GM23338 (cell line): ENCODE measurements at regions not wholly inside any gene's neighbourhood (a gene's known extent, or its start where the extent isn't known, plus 50 kb on each side); places are given as distances from the start of the nearest gene placed in this dataset.

Source experiments
- ATAC-seq: fragments of 200-7000 bp; cut with Tn5 transposase; 3 replicates; pipeline ENCODE4 v1.9.1; 2020
- DNase-seq: peaks from one replicate; pipeline ENCODE4 v3.0.0-alpha.2; 2015; ENCODE audit warnings: low spot score
- H2AFZ ChIP-seq: fragments of 200-600 bp; sonication (generic); 2 replicates; pipeline ENCODE4 v1.8.0; 2016; ENCODE audit warnings: antibody characterized with exemption, mild to moderate bottlenecking, moderate library complexity
- H3F3A ChIP-seq: fragments of 200-600 bp; sonication (generic); replicated peaks from 2 replicates; pipeline ENCODE4 v1.8.0; 2017; ENCODE audit warnings: antibody characterized with exemption, mixed run types, low read depth
- H3K27ac ChIP-seq: fragments of 200-600 bp; sonication (generic); 2 replicates; pipeline ENCODE4 v1.6.1; 2016; ENCODE audit warnings: low read depth
- H3K27me3 ChIP-seq: fragments of 200-600 bp; sonication (generic); 2 replicates; pipeline ENCODE4 v1.8.0; 2016; ENCODE audit warnings: mild to moderate bottlenecking, mixed run types, moderate library complexity; ENCODE audit not compliant: insufficient read depth
- H3K36me3 ChIP-seq: fragments of 200-600 bp; sonication (generic); 2 replicates; pipeline ENCODE4 v1.8.0; 2016; ENCODE audit warnings: mild to moderate bottlenecking; ENCODE audit not compliant: insufficient read depth
- H3K4me1 ChIP-seq: fragments of 200-600 bp; sonication (generic); 2 replicates; pipeline ENCODE4 v1.8.0; 2016; ENCODE audit warnings: mild to moderate bottlenecking, moderate library complexity; ENCODE audit not compliant: insufficient read depth
- H3K4me2 ChIP-seq: fragments of 200-600 bp; sonication (generic); 2 replicates; pipeline ENCODE4 v1.7.1; 2017; ENCODE audit warnings: mixed run types
- H3K4me3 ChIP-seq: fragments of 200-600 bp; sonication (generic); 2 replicates; pipeline ENCODE4 v1.6.1; 2016; ENCODE audit warnings: mixed run types
- H3K79me2 ChIP-seq: fragments of 200-600 bp; sonication (generic); replicated peaks from 2 replicates; pipeline ENCODE4 v1.8.0; 2017; ENCODE audit warnings: mild to moderate bottlenecking; ENCODE audit not compliant: insufficient read depth
- H3K9me2 ChIP-seq: fragments of 200-600 bp; sonication (generic); 2 replicates; pipeline ENCODE4 v1.8.0; 2017; ENCODE audit not compliant: insufficient read depth
- H4K20me1 ChIP-seq: fragments of 200-600 bp; sonication (generic); replicated peaks from 2 replicates; pipeline ENCODE4 v1.8.0; 2017; ENCODE audit warnings: mild to moderate bottlenecking; ENCODE audit not compliant: insufficient read depth
- H3K27ac Mint-ChIP-seq: 2 replicates; pipeline ENCODE4 v1.8.0; 2020; ENCODE audit warnings: inconsistent platforms, mild to moderate bottlenecking, moderate library complexity, mixed read lengths
- H3K27me3 Mint-ChIP-seq: 3 replicates; pipeline ENCODE4 v1.8.0; 2022; ENCODE audit warnings: low read depth, mild to moderate bottlenecking, moderate library complexity, mixed read lengths, inconsistent platforms; ENCODE audit not compliant: insufficient read depth, poor library complexity
- H3K36me3 Mint-ChIP-seq: 3 replicates; pipeline ENCODE4 v1.8.0; 2021; ENCODE audit warnings: low read depth, mild to moderate bottlenecking, inconsistent platforms, moderate library complexity, mixed read lengths
- H3K4me1 Mint-ChIP-seq: 3 replicates; pipeline ENCODE4 v1.8.0; 2020; ENCODE audit warnings: mild to moderate bottlenecking, inconsistent platforms, mixed read lengths
- H3K4me3 Mint-ChIP-seq: 3 replicates; pipeline ENCODE4 v1.8.0; 2021; ENCODE audit warnings: moderate library complexity, mild to moderate bottlenecking, inconsistent platforms, mixed read lengths
- H3K9me3 Mint-ChIP-seq: 3 replicates; pipeline ENCODE4 v1.8.0; 2020; ENCODE audit warnings: moderate library complexity, mild to moderate bottlenecking, inconsistent platforms, mixed read lengths
- CTCF ChIP-seq, 2 experiments: fragments of 200-600 bp in 1 of 2; sonication (generic) in 1 of 2; conservative IDR thresholded peaks; 2 replicates each; pipeline versions ENCODE4 v1.5.1 to v1.6.1; 2016 to 2017; ENCODE audit warnings: antibody characterized with exemption in 2 of 2, low read depth in 2 of 2, mild to moderate bottlenecking in 2 of 2, moderate library complexity in 1 of 2
- ETS1 ChIP-seq: IDR thresholded peaks from 2 replicates; pipeline ENCODE4 v1.6.1; 2016; ENCODE audit warnings: antibody characterized with exemption
- EZH2 ChIP-seq: fragments of 200-600 bp; sonication (generic); IDR thresholded peaks from one replicate; pipeline ENCODE4 v1.8.0; 2017; ENCODE audit warnings: antibody characterized with exemption, mild to moderate bottlenecking, low read depth; ENCODE audit not compliant: unreplicated experiment
- EZH2phosphoT487 ChIP-seq: fragments of 200-600 bp; sonication (generic); IDR thresholded peaks from one replicate; pipeline ENCODE4 v1.8.1; 2018; ENCODE audit warnings: antibody characterized with exemption; ENCODE audit not compliant: unreplicated experiment
- NANOG ChIP-seq: IDR thresholded peaks from 2 replicates; pipeline ENCODE4 v1.6.1; 2016; ENCODE audit warnings: antibody characterized with exemption, borderline replicate concordance
- POLR2AphosphoS5 ChIP-seq: IDR thresholded peaks from 2 replicates; pipeline ENCODE4 v1.6.1; 2016; ENCODE audit warnings: antibody characterized with exemption, low read depth
- REST ChIP-seq: IDR thresholded peaks from one replicate; pipeline ENCODE4 v1.6.1; 2018; ENCODE audit warnings: antibody characterized with exemption; ENCODE audit not compliant: unreplicated experiment
- STAT1 ChIP-seq: IDR thresholded peaks from one replicate; pipeline ENCODE4 v1.6.1; 2016; ENCODE audit warnings: antibody characterized with exemption; ENCODE audit not compliant: unreplicated experiment
- ZNF114 ChIP-seq: fragments of 250-450 bp; sonication (Bioruptor Pico); IDR thresholded peaks from 2 replicates; pipeline ENCODE4 v1.5.0; 2020; ENCODE audit warnings: mild to moderate bottlenecking, moderate library complexity
- ZNF331 ChIP-seq: fragments of 250-450 bp; sonication (Bioruptor Pico); IDR thresholded peaks from 2 replicates; pipeline ENCODE4 v1.5.0; 2020; ENCODE audit warnings: low read depth, mild to moderate bottlenecking, moderate library complexity
- ZNF462 ChIP-seq: fragments of 250-450 bp; sonication (Bioruptor Pico); IDR thresholded peaks from 2 replicates; pipeline ENCODE4 v1.5.0; 2020; ENCODE audit warnings: mild to moderate bottlenecking, moderate library complexity

- no peak overlapping the region for H3K27ac ChIP-seq
- H3K27me3 ChIP-seq, result peaks cover 62% of the 10 kb centered on the region
- H3K4me1 Mint-ChIP-seq, result no peaks in the 10 kb centered on the region
- DNase-seq (no peak), ATAC-seq (no peak)
- H3K4me2 ChIP-seq, result no peak overlapping the region
- H3K4me3 Mint-ChIP-seq, result no peak overlapping the region
- no peaks in the 10 kb centered on the region for H3K36me3 ChIP-seq
- H3K36me3 Mint-ChIP-seq, result no peaks in the 10 kb centered on the region
- H3K79me2 ChIP-seq, result no peaks in the 10 kb centered on the region
- no peaks in the 10 kb centered on the region for H3K9me3 Mint-ChIP-seq
- H3K9me2 ChIP-seq, result no peaks in the 10 kb centered on the region
- no peaks in the 10 kb centered on the region for H4K20me1 ChIP-seq
- no peak overlapping the region for H3K27ac Mint-ChIP-seq
- H3K27me3 Mint-ChIP-seq, result peaks cover 7% of the 10 kb centered on the region
- no peaks in the 10 kb centered on the region for H3F3A ChIP-seq
- H3K4me3 ChIP-seq, result no peak overlapping the region
- TF ChIP-seq EZH2phosphoT487, result no peak
- no peaks in the 10 kb centered on the region for H3K4me1 ChIP-seq
- H2AFZ ChIP-seq, result no peak overlapping the region
These were observed 356.0 kb downstream of the PPP1R3A start for GRCh38 chr7:113562801-113563200.

- Histone ChIP-seq H3K36me3 (no peaks in the 10 kb centered on the region), H3K9me2 (no peaks in the 10 kb centered on the region), H3K4me1 (no peaks in the 10 kb centered on the region), H3F3A (no peaks in the 10 kb centered on the region), H2AFZ (no peak overlapping the region), H4K20me1 (no peaks in the 10 kb centered on the region), H3K27me3 (peaks cover 62% of the 10 kb centered on the region), H3K27ac (no peak overlapping the region), H3K4me3 (no peak overlapping the region), H3K4me2 (no peak overlapping the region), H3K79me2 (no peaks in the 10 kb centered on the region)
- DNase-seq, result no peak
- no peaks in the 10 kb centered on the region for H3K4me1 Mint-ChIP-seq
- no peak for ATAC-seq
- no peak overlapping the region for H3K4me3 Mint-ChIP-seq
- H3K9me3 Mint-ChIP-seq, result no peaks in the 10 kb centered on the region
- no peaks in the 10 kb centered on the region for H3K36me3 Mint-ChIP-seq
- H3K27ac Mint-ChIP-seq, result no peak overlapping the region
- H3K27me3 Mint-ChIP-seq, result peaks cover 7% of the 10 kb centered on the region
- TF ChIP-seq STAT1 (no peak), ETS1 (no peak), CTCF (conservative IDR thresholded peaks at IDR 0.05; ENCODE audit: low read depth in 2 of 2) (no peak), REST (no peak), ZNF331 (CRISPR knock-in tag) (no peak), EZH2 (no peak), ZNF114 (CRISPR knock-in tag) (no peak), ZNF462 (no peak), NANOG (no peak), POLR2AphosphoS5 (no peak)
These were observed 356.6 kb downstream of the PPP1R3A start for GRCh38 chr7:113562242-113562641.
